ENCODE measurements at regions not wholly inside any gene's neighbourhood (a gene's known extent, or its start where the extent isn't known, plus 50 kb on each side); places are given as distances from the start of the nearest gene placed in this dataset.

GRCh38 chr3:117706756-117707155, 997.2 kb downstream of the TUSC7 start:
- no peak for DNase-seq (ENCODE audit: low read depth)

GRCh38 chr3:117708601-117709000, 999.0 kb downstream of the TUSC7 start:
- DNase-seq (ENCODE audit: low read depth), result peak; percentile 41

GRCh38 chr3:117709108-117709507, 999.5 kb downstream of the TUSC7 start:
- DNase-seq (ENCODE audit: low read depth), result no peak

- no peak for DNase-seq (ENCODE audit: low read depth)
Observed at GRCh38 chr3:117710501-117710900, 1000.9 kb downstream of the TUSC7 start.

- DNase-seq (ENCODE audit: low read depth), result peak; percentile 19
Observed at GRCh38 chr3:117719316-117719926, 1009.8 kb downstream of the TUSC7 start.

- no peak for DNase-seq (ENCODE audit: low read depth)
Observed at GRCh38 chr3:117721866-117722265, 1012.3 kb downstream of the TUSC7 start.

GRCh38 chr3:117722856-117723255, 1013.3 kb downstream of the TUSC7 start:
- DNase-seq (ENCODE audit: low read depth), result no peak

GRCh38 chr3:117723825-117724224, 1014.2 kb downstream of the TUSC7 start:
- DNase-seq (ENCODE audit: low read depth), result no peak

GRCh38 chr3:117725314-117725713, 1015.7 kb downstream of the TUSC7 start:
- no peak for DNase-seq (ENCODE audit: low read depth)

- no peak for DNase-seq (ENCODE audit: low read depth)
Observed at GRCh38 chr3:117726776-117727175, 1017.2 kb downstream of the TUSC7 start.

GRCh38 chr3:117728226-117728625, 1018.6 kb downstream of the TUSC7 start:
- no peak for DNase-seq (ENCODE audit: low read depth)

GRCh38 chr3:117734496-117734895, 1024.9 kb downstream of the TUSC7 start:
- peak; percentile 44 for DNase-seq (ENCODE audit: low read depth)

- DNase-seq (ENCODE audit: low read depth), result peak; percentile 62
Observed at GRCh38 chr3:117735481-117736101, 1026.0 kb downstream of the TUSC7 start.

GRCh38 chr3:117736846-117737245, 1027.3 kb downstream of the TUSC7 start:
- DNase-seq (ENCODE audit: low read depth), result no peak

GRCh38 chr3:117743993-117744392, 1034.4 kb downstream of the TUSC7 start:
- DNase-seq (ENCODE audit: low read depth), result no peak

GRCh38 chr3:117744935-117745334, 1035.4 kb downstream of the TUSC7 start:
- no peak for DNase-seq (ENCODE audit: low read depth)

- no peak for DNase-seq (ENCODE audit: low read depth)
Observed at GRCh38 chr3:117745516-117745915, 1035.9 kb downstream of the TUSC7 start.

GRCh38 chr3:117746066-117746465, 1036.5 kb downstream of the TUSC7 start:
- DNase-seq (ENCODE audit: low read depth), result no peak

GRCh38 chr3:117748131-117748530, 1038.6 kb downstream of the TUSC7 start:
- DNase-seq (ENCODE audit: low read depth), result no peak

GRCh38 chr3:117750674-117751269, 1041.2 kb downstream of the TUSC7 start:
- no peak for DNase-seq (ENCODE audit: low read depth)

- DNase-seq (ENCODE audit: low read depth), result no peak
Observed at GRCh38 chr3:117751651-117752050, 1042.1 kb downstream of the TUSC7 start.

- peak; percentile 7 for DNase-seq (ENCODE audit: low read depth)
Observed at GRCh38 chr3:117752984-117753717, 1043.6 kb downstream of the TUSC7 start.

- DNase-seq (ENCODE audit: low read depth), result no peak
Observed at GRCh38 chr3:117754058-117754457, 1044.5 kb downstream of the TUSC7 start.

Data from M059J (cell line).